IPS DF 6.9 (cell line): ENCODE measurements at regions not wholly inside any gene's neighbourhood (a gene's known extent, or its start where the extent isn't known, plus 50 kb on each side); places are given as distances from the start of the nearest gene placed in this dataset.

Source experiments
- DNase-seq: peaks from one replicate; pipeline ENCODE4 v3.0.0-alpha.2; 2013; ENCODE audit warnings: low read depth, low spot score
- H3K27ac ChIP-seq: one replicate; pipeline ENCODE4 v1.5.1; 2013; ENCODE audit warnings: low read length, control low read depth
- H3K27me3 ChIP-seq: 2 replicates; pipeline ENCODE4 v1.6.1; 2013; ENCODE audit warnings: mild to moderate bottlenecking, low read length; ENCODE audit not compliant: control insufficient read depth, insufficient read depth
- H3K36me3 ChIP-seq: 2 replicates; pipeline ENCODE4 v1.6.1; 2013; ENCODE audit warnings: low read length; ENCODE audit not compliant: control insufficient read depth, insufficient read depth
- H3K4me1 ChIP-seq: 2 replicates; pipeline ENCODE4 v1.6.1; 2013; ENCODE audit warnings: low read length; ENCODE audit not compliant: control insufficient read depth, insufficient read depth
- H3K4me3 ChIP-seq: 2 replicates; pipeline ENCODE4 v1.5.1; 2013; ENCODE audit warnings: mild to moderate bottlenecking, low read length
- H3K9me3 ChIP-seq: 2 replicates; pipeline ENCODE4 v1.6.1; 2013; ENCODE audit warnings: low read length, inconsistent platforms; ENCODE audit not compliant: control insufficient read depth, insufficient read depth
- WGBS: extraction: QIAGEN DNeasy Blood & Tissue Kit; methylation state at CpG from one replicate; pipeline ENCODE4 v1.1.7; 2013; ENCODE audit warnings: mixed read lengths, missing lambda C conversion rate; ENCODE audit not compliant: insufficient read length, insufficient coverage; 5-methylcytosine and 5-hydroxymethylcytosine counted together

- H3K27ac ChIP-seq: no peak overlapping the region
- no peaks in the 10 kb centered on the region for H3K36me3 ChIP-seq
- no CpG with 5 or more reads among the region's 6 CpGs for whole genome bisulfite sequencing
- H3K9me3 ChIP-seq: no peaks in the 10 kb centered on the region
- no peaks in the 10 kb centered on the region; the same call in 1 of the 2 replicates for H3K4me1 ChIP-seq
- no peak for DNase-seq
- H3K4me3 ChIP-seq: no peak overlapping the region
- no peaks in the 10 kb centered on the region; the same call in 1 of the 2 replicates for H3K27me3 ChIP-seq
Measured at GRCh38 chr14:51487848-51488247, 163.9 kb upstream of the FRMD6 start.

GRCh38 chr14:51488569-51489220, 163.0 kb upstream of the FRMD6 start:
- Histone ChIP-seq H3K4me1 (no peaks in the 10 kb centered on the region; the same call in 1 of the 2 replicates), H3K9me3 (no peaks in the 10 kb centered on the region), H3K27ac (no peak overlapping the region), H3K36me3 (no peaks in the 10 kb centered on the region), H3K27me3 (no peaks in the 10 kb centered on the region; the same call in 1 of the 2 replicates), H3K4me3 (no peak overlapping the region)
- no peak for DNase-seq
- no CpG with 5 or more reads among the region's 6 CpGs for WGBS

GRCh38 chr14:51490205-51490604, 161.5 kb upstream of the FRMD6 start:
- Histone ChIP-seq H3K9me3 (no peaks in the 10 kb centered on the region), H3K4me1 (no peaks in the 10 kb centered on the region; the same call in 1 of the 2 replicates), H3K27me3 (no peaks in the 10 kb centered on the region; the same call in 1 of the 2 replicates), H3K27ac (no peak overlapping the region), H3K4me3 (no peak overlapping the region), H3K36me3 (no peaks in the 10 kb centered on the region)
- no peak for DNase-seq
- WGBS: no CpG with 5 or more reads among the region's 3 CpGs

GRCh38 chr14:51491036-51491545, 160.6 kb upstream of the FRMD6 start:
- H3K4me1 ChIP-seq: no peaks in the 10 kb centered on the region; the same call in 1 of the 2 replicates
- no peaks in the 10 kb centered on the region for H3K36me3 ChIP-seq
- H3K4me3 ChIP-seq: no peak overlapping the region
- H3K9me3 ChIP-seq: no peaks in the 10 kb centered on the region
- H3K27ac ChIP-seq: no peak overlapping the region
- no CpG with 5 or more reads among the region's 3 CpGs for WGBS
- DNase-seq: no peak
- no peaks in the 10 kb centered on the region; the same call in 1 of the 2 replicates for H3K27me3 ChIP-seq

GRCh38 chr14:51491776-51492175, 159.9 kb upstream of the FRMD6 start:
- no CpG with 5 or more reads among the region's 3 CpGs for WGBS
- DNase-seq: no peak
- no peak overlapping the region for H3K4me3 ChIP-seq

GRCh38 chr14:51495319-51495718, 156.4 kb upstream of the FRMD6 start:
- Histone ChIP-seq H3K36me3 (no peaks in the 10 kb centered on the region), H3K9me3 (no peaks in the 10 kb centered on the region), H3K27ac (no peak overlapping the region), H3K4me1 (no peaks in the 10 kb centered on the region; the same call in 1 of the 2 replicates), H3K4me3 (no peak overlapping the region), H3K27me3 (no peaks in the 10 kb centered on the region; the same call in 1 of the 2 replicates)
- no peak for DNase-seq
- no CpG with 5 or more reads among the region's 2 CpGs for WGBS

More at GRCh38 chr14:51491776-51492175, 159.9 kb upstream of the FRMD6 start:
- no peaks in the 10 kb centered on the region; the same call in 1 of the 2 replicates for H3K27me3 ChIP-seq
- no peaks in the 10 kb centered on the region for H3K36me3 ChIP-seq
- H3K9me3 ChIP-seq: no peaks in the 10 kb centered on the region
- H3K27ac ChIP-seq: no peak overlapping the region
- H3K4me1 ChIP-seq: no peaks in the 10 kb centered on the region

GRCh38 chr14:51498411-51499227, 153.1 kb upstream of the FRMD6 start:
- WGBS: no CpG with 5 or more reads among the region's 10 CpGs
- H3K4me1 ChIP-seq: no peaks in the 10 kb centered on the region; the same call in 1 of the 2 replicates
- H3K27me3 ChIP-seq: no peaks in the 10 kb centered on the region
- no peak overlapping the region for H3K27ac ChIP-seq
- no peak overlapping the region for H3K4me3 ChIP-seq
- no peaks in the 10 kb centered on the region for H3K36me3 ChIP-seq
- no peak for DNase-seq
- H3K9me3 ChIP-seq: no peaks in the 10 kb centered on the region

GRCh38 chr14:51500776-51501175, 150.9 kb upstream of the FRMD6 start:
- Histone ChIP-seq H3K27me3 (no peaks in the 10 kb centered on the region), H3K36me3 (no peaks in the 10 kb centered on the region), H3K9me3 (no peaks in the 10 kb centered on the region), H3K4me1 (no peaks in the 10 kb centered on the region; the same call in 1 of the 2 replicates), H3K4me3 (no peak overlapping the region), H3K27ac (no peak overlapping the region)
- DNase-seq: no peak
- WGBS: no CpG with 5 or more reads among the region's 1 CpG

GRCh38 chr14:51501746-51502145, 150.0 kb upstream of the FRMD6 start:
- Histone ChIP-seq H3K4me1 (no peaks in the 10 kb centered on the region; the same call in 1 of the 2 replicates), H3K9me3 (no peaks in the 10 kb centered on the region), H3K4me3 (no peak overlapping the region), H3K36me3 (no peaks in the 10 kb centered on the region), H3K27me3 (no peaks in the 10 kb centered on the region), H3K27ac (no peak overlapping the region)
- no peak for DNase-seq

GRCh38 chr14:51504669-51505068, 147.0 kb upstream of the FRMD6 start:
- Histone ChIP-seq H3K27me3 (no peaks in the 10 kb centered on the region), H3K4me3 (no peak overlapping the region), H3K36me3 (no peaks in the 10 kb centered on the region), H3K4me1 (peaks cover 1% of the 10 kb centered on the region), H3K27ac (no peak overlapping the region), H3K9me3 (no peaks in the 10 kb centered on the region)
- no peak for DNase-seq
- WGBS: no CpG with 5 or more reads among the region's 1 CpG
